ENCODE measurements at regions not wholly inside any gene's neighbourhood (a gene's known extent, or its start where the extent isn't known, plus 50 kb on each side); places are given as distances from the start of the nearest gene placed in this dataset.
A peak's percentile ranks its signal among the peaks of the same experiment; 100 is the strongest.

- H2AFZ ChIP-seq (ENCODE audit: low read length) = no peak overlapping the region
- no peaks in the 10 kb centered on the region for H3K4me1 ChIP-seq (ENCODE audit: control insufficient read depth, extremely low read depth, insufficient read depth, low read length)
- no peak overlapping the region for H3K9ac ChIP-seq (ENCODE audit: insufficient read depth, low read length)
- H3K9me3 ChIP-seq (ENCODE audit: control insufficient read depth, insufficient read depth, low read depth, low read length) = no peaks in the 10 kb centered on the region
- no peak overlapping the region for H3K4me2 ChIP-seq (ENCODE audit: extremely low read depth, insufficient read depth, low read length)
- no peaks in the 10 kb centered on the region for H4K20me1 ChIP-seq (ENCODE audit: control insufficient read depth, extremely low read depth, insufficient read depth, low read length)
- H3K79me2 ChIP-seq (ENCODE audit: control insufficient read depth, insufficient read depth, low read length) = no peaks in the 10 kb centered on the region
- H3K27me3 ChIP-seq (ENCODE audit: control insufficient read depth, insufficient read depth, low read length) = no peaks in the 10 kb centered on the region
- H3K36me3 ChIP-seq (ENCODE audit: control insufficient read depth, insufficient read depth, low read length) = no peaks in the 10 kb centered on the region
- H3K4me3 ChIP-seq (replicated peaks in 1 of 4; ENCODE audit: control extremely low read depth in 1 of 4, insufficient read depth in 1 of 4, low read depth in 3 of 4, low read length in 4 of 4) = no peak overlapping the region
- TF ChIP-seq EZH2 (IDR thresholded peaks at IDR 0.05; ENCODE audit: low read length, missing control alignments) (no peak), CTCF (conservative IDR thresholded peaks at IDR 0.05 in 1 of 2, IDR thresholded peaks at IDR 0.05 in 1 of 2; ENCODE audit: low read depth in 1 of 2, low read length in 2 of 2) (no peak)
- DNase-seq (ENCODE audit: low read depth in 2 of 2) = no peak
- no peak overlapping the region for H3K27ac ChIP-seq (ENCODE audit: insufficient read depth, low read length)
These were observed 119.4 kb upstream of the DMD start for GRCh38 chrX:33330798-33331197.

GRCh38 chrX:33324099-33324498 lies 112.8 kb upstream of the DMD start:
- H3K79me2 ChIP-seq (ENCODE audit: control insufficient read depth, insufficient read depth, low read length) = no peaks in the 10 kb centered on the region
- no peaks in the 10 kb centered on the region for H3K27me3 ChIP-seq (ENCODE audit: control insufficient read depth, insufficient read depth, low read length)
- no peaks in the 10 kb centered on the region for H4K20me1 ChIP-seq (ENCODE audit: control insufficient read depth, extremely low read depth, insufficient read depth, low read length)
- H3K4me2 ChIP-seq (ENCODE audit: extremely low read depth, insufficient read depth, low read length) = no peak overlapping the region
- DNase-seq (ENCODE audit: low read depth in 2 of 2) = no peak
- H3K36me3 ChIP-seq (ENCODE audit: control insufficient read depth, insufficient read depth, low read length) = no peaks in the 10 kb centered on the region
- no peaks in the 10 kb centered on the region for H3K9me3 ChIP-seq (ENCODE audit: control insufficient read depth, insufficient read depth, low read depth, low read length)
- TF ChIP-seq EZH2 (IDR thresholded peaks at IDR 0.05; ENCODE audit: low read length, missing control alignments) (no peak), CTCF (conservative IDR thresholded peaks at IDR 0.05 in 1 of 2, IDR thresholded peaks at IDR 0.05 in 1 of 2; ENCODE audit: low read depth in 1 of 2, low read length in 2 of 2) (peak in 1 of 2 donors; percentile 8)
- no peak overlapping the region for H2AFZ ChIP-seq (ENCODE audit: low read length)
- H3K9ac ChIP-seq (ENCODE audit: insufficient read depth, low read length) = no peak overlapping the region
- H3K4me3 ChIP-seq (replicated peaks in 1 of 4; ENCODE audit: control extremely low read depth in 1 of 4, insufficient read depth in 1 of 4, low read depth in 3 of 4, low read length in 4 of 4) = no peak overlapping the region
- no peak overlapping the region for H3K27ac ChIP-seq (ENCODE audit: insufficient read depth, low read length)
- H3K4me1 ChIP-seq (ENCODE audit: control insufficient read depth, extremely low read depth, insufficient read depth, low read length) = no peaks in the 10 kb centered on the region

GRCh38 chrX:33307911-33308354 lies 96.6 kb upstream of the DMD start:
- DNase-seq (ENCODE audit: low read depth in 2 of 2) = peak in 1 of 2 donors; percentile 59
- Histone ChIP-seq H3K27ac (ENCODE audit: insufficient read depth, low read length) (no peak overlapping the region), H3K27me3 (ENCODE audit: control insufficient read depth, insufficient read depth, low read length) (no peaks in the 10 kb centered on the region), H3K4me2 (ENCODE audit: extremely low read depth, insufficient read depth, low read length) (no peak overlapping the region), H2AFZ (ENCODE audit: low read length) (no peak overlapping the region), H4K20me1 (ENCODE audit: control insufficient read depth, extremely low read depth, insufficient read depth, low read length) (no peaks in the 10 kb centered on the region), H3K4me1 (ENCODE audit: control insufficient read depth, extremely low read depth, insufficient read depth, low read length) (no peaks in the 10 kb centered on the region), H3K9me3 (ENCODE audit: control insufficient read depth, insufficient read depth, low read depth, low read length) (no peaks in the 10 kb centered on the region), H3K79me2 (ENCODE audit: control insufficient read depth, insufficient read depth, low read length) (no peaks in the 10 kb centered on the region), H3K9ac (ENCODE audit: insufficient read depth, low read length) (no peak overlapping the region), H3K36me3 (ENCODE audit: control insufficient read depth, insufficient read depth, low read length) (no peaks in the 10 kb centered on the region), H3K4me3 (replicated peaks in 1 of 4; ENCODE audit: control extremely low read depth in 1 of 4, insufficient read depth in 1 of 4, low read depth in 3 of 4, low read length in 4 of 4) (no peak overlapping the region)
- no peak for TF ChIP-seq EZH2 (IDR thresholded peaks at IDR 0.05; ENCODE audit: low read length, missing control alignments)
- TF ChIP-seq CTCF (conservative IDR thresholded peaks at IDR 0.05 in 1 of 2, IDR thresholded peaks at IDR 0.05 in 1 of 2; ENCODE audit: low read depth in 1 of 2, low read length in 2 of 2) = no peak
